Ascending aorta (tissue), 2 donors: ENCODE measurements at regions not wholly inside any gene's neighbourhood (a gene's known extent, or its start where the extent isn't known, plus 50 kb on each side); places are given as distances from the start of the nearest gene placed in this dataset.

Source experiments
- DNase-seq, 2 donors: peaks; one replicate each; pipeline ENCODE4 v3.0.0-alpha.2; 2019; ENCODE audit warnings: low spot score in 2 of 2
- H3K27ac ChIP-seq, 2 donors: fragments of 200-600 bp; sonication (generic); one replicate each; pipeline ENCODE4 v1.5.1; 2016 to 2017; ENCODE audit warnings: mild to moderate bottlenecking in 1 of 2
- H3K27me3 ChIP-seq: fragments of 200-600 bp; sonication (generic); one replicate; pipeline ENCODE4 v1.5.1; 2017
- H3K36me3 ChIP-seq, 2 donors: fragments of 200-600 bp; sonication (generic); one replicate each; pipeline ENCODE4 v1.5.1; 2016
- H3K4me1 ChIP-seq, 2 donors: fragments of 200-600 bp; sonication (generic); one replicate each; pipeline ENCODE4 v1.5.1; 2016 to 2017; ENCODE audit warnings: mild to moderate bottlenecking in 1 of 2
- H3K4me3 ChIP-seq, 2 donors: fragments of 200-600 bp; sonication (generic); one replicate each; pipeline ENCODE4 v1.5.1; 2016 to 2017; ENCODE audit warnings: mild to moderate bottlenecking in 1 of 2
- H3K9me3 ChIP-seq, 2 donors: fragments of 200-600 bp; sonication (generic); one replicate each; pipeline ENCODE4 v1.5.1; 2016
- CTCF ChIP-seq, 3 experiments: fragments of 200-600 bp in 2 of 3; fragments of 450-650 bp in 1 of 3; sonication (generic) in 2 of 3; IDR thresholded peaks; one replicate each; pipeline ENCODE4 v1.5.1; 2016 to 2019; ENCODE audit warnings: antibody characterized with exemption in 3 of 3, mild to moderate bottlenecking in 1 of 3, moderate library complexity in 1 of 3
- intact Hi-C: fragments of 100-400 bp; cut with DNase I; formaldehyde crosslinking; loops from one replicate; pipeline ENCODE4 v1.15.1; 2023

DNA sequence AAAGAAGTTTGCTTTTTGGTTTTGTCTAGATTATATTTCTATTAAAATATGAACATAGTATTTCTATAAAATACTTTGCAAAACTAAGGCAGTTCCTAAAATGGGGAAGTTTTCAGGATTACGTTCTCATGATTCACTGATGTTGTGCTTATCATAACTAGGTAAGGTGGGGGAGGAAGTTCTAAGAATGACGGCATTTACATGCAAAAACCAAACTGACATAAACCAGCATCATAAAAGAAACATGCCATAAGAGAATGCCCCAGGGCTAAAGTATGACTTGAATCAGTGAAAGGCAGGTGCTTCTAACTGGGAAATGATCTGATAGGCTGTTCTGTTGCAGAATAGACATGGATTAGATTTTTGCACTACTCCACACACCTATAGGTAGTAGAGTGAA lies 204.7 kb upstream of the JADE1 start:
- intact Hi-C loops: no loop called here
- no peak overlapping the region for H3K27ac ChIP-seq
- DNase-seq: no peak
- no peaks in the 10 kb centered on the region for H3K36me3 ChIP-seq
- H3K9me3 ChIP-seq: no peaks in the 10 kb centered on the region
- no peak overlapping the region for H3K4me3 ChIP-seq
- no peak for TF ChIP-seq CTCF (IDR thresholded peaks at IDR 0.05)
- H3K27me3 ChIP-seq: no peaks in the 10 kb centered on the region
- peaks cover 0 to 15% of the 10 kb centered on the region in 2 donors for H3K4me1 ChIP-seq

DNA sequence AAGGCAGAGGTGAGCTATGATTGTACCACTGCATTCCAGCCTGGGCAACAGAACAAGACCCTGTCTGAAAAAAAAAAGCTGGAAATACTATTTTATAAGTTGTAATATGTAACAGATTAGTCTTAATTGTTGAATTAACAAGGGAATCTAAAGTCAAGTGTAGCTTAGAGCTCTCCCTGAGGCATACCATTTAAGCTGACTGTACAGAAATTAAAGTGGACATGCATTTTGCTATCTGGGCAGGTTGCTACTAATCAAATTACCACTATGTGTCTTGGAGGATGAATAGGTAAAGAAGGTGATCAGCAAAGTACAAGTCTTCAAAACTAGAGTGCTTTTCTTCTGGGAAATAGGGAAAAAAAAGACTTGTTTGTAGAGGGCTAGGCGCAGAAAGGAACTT lies 205.3 kb upstream of the JADE1 start:
- no peaks in the 10 kb centered on the region for H3K9me3 ChIP-seq
- no peaks in the 10 kb centered on the region for H3K36me3 ChIP-seq
- TF ChIP-seq CTCF (IDR thresholded peaks at IDR 0.05): no peak
- DNase-seq: no peak
- H3K4me3 ChIP-seq: no peak overlapping the region
- H3K27ac ChIP-seq: no peak overlapping the region
- H3K4me1 ChIP-seq: peaks cover 0 to 20% of the 10 kb centered on the region in 2 donors
- intact Hi-C loops: no loop called here
- H3K27me3 ChIP-seq: no peaks in the 10 kb centered on the region

- H3K9me3 ChIP-seq: no peaks in the 10 kb centered on the region
- TF ChIP-seq CTCF (IDR thresholded peaks at IDR 0.05): no peak
- no peak overlapping the region for H3K27ac ChIP-seq
- intact Hi-C loops: no loop called here
- no peak overlapping the region for H3K4me3 ChIP-seq
- no peaks in the 10 kb centered on the region for H3K36me3 ChIP-seq
- peaks cover 0 to 20% of the 10 kb centered on the region in 2 donors for H3K4me1 ChIP-seq
- DNase-seq: no peak
- no peaks in the 10 kb centered on the region for H3K27me3 ChIP-seq
Measured at GRCh38 chr4:128603081-128603480, 206.4 kb upstream of the JADE1 start.

- Histone ChIP-seq H3K27me3 (no peaks in the 10 kb centered on the region), H3K4me3 (no peak overlapping the region), H3K4me1 (peaks cover 0 to 20% of the 10 kb centered on the region in 2 donors), H3K36me3 (no peaks in the 10 kb centered on the region), H3K27ac (no peak overlapping the region), H3K9me3 (no peaks in the 10 kb centered on the region)
- TF ChIP-seq CTCF (IDR thresholded peaks at IDR 0.05): no peak
- no peak for DNase-seq
- intact Hi-C loops: no loop called here
Measured at GRCh38 chr4:128601991-128602695, 207.4 kb upstream of the JADE1 start.

GRCh38 chr4:128600996-128601871 lies 208.3 kb upstream of the JADE1 start:
- Histone ChIP-seq H3K4me3 (no peak overlapping the region), H3K4me1 (peaks cover 0 to 20% of the 10 kb centered on the region in 2 donors), H3K9me3 (no peaks in the 10 kb centered on the region), H3K36me3 (no peaks in the 10 kb centered on the region), H3K27me3 (no peaks in the 10 kb centered on the region), H3K27ac (no peak overlapping the region)
- peak in 1 of 2 donors; percentile 75 for DNase-seq
- intact Hi-C loops: no loop called here
- TF ChIP-seq CTCF (IDR thresholded peaks at IDR 0.05): no peak
